Hepatocyte (in vitro differentiated cells): ENCODE measurements at regions not wholly inside any gene's neighbourhood (a gene's known extent, or its start where the extent isn't known, plus 50 kb on each side); places are given as distances from the start of the nearest gene placed in this dataset.

Source experiments
- EZH2phosphoT487 ChIP-seq: fragments of 200-600 bp; sonication (generic); IDR thresholded peaks from one replicate; pipeline ENCODE4 v1.6.1; 2018; ENCODE audit warnings: antibody characterized with exemption, mild to moderate bottlenecking, low read depth, moderate library complexity; ENCODE audit not compliant: unreplicated experiment, severe bottlenecking
- TF ChIP-seq, protein P1 (sequence below): fragments of 200-600 bp; sonication (generic); IDR thresholded peaks from 2 replicates; pipeline ENCODE4 v1.5.1; 2016; ENCODE audit warnings: antibody characterized with exemption, mild to moderate bottlenecking; ENCODE audit not compliant: poor library complexity

DNA sequence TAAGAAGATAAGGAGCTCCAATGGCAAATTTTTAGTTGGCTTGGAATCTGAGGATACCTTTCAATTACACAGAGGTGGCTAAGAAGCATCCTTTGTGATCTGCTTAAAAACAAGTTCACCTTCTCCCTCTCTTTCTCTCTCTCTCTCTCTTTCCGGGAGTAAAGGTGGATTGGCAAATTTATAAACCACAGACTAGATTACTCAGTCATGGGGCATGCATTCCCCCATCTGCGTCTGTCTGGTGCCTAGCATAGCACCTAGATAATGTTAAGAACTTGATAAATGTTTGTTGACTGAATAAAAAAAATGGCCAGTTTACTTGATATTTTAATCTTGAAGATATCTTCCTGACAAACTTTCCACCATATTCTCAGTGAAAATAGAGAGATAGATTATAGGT, 312.3 kb downstream of the CDC5L start:
- TF ChIP-seq, protein P1, sequence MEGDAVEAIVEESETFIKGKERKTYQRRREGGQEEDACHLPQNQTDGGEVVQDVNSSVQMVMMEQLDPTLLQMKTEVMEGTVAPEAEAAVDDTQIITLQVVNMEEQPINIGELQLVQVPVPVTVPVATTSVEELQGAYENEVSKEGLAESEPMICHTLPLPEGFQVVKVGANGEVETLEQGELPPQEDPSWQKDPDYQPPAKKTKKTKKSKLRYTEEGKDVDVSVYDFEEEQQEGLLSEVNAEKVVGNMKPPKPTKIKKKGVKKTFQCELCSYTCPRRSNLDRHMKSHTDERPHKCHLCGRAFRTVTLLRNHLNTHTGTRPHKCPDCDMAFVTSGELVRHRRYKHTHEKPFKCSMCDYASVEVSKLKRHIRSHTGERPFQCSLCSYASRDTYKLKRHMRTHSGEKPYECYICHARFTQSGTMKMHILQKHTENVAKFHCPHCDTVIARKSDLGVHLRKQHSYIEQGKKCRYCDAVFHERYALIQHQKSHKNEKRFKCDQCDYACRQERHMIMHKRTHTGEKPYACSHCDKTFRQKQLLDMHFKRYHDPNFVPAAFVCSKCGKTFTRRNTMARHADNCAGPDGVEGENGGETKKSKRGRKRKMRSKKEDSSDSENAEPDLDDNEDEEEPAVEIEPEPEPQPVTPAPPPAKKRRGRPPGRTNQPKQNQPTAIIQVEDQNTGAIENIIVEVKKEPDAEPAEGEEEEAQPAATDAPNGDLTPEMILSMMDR, result no peak
- TF ChIP-seq EZH2phosphoT487, result no peak
